G401 (cell line): ENCODE measurements at regions not wholly inside any gene's neighbourhood (a gene's known extent, or its start where the extent isn't known, plus 50 kb on each side); places are given as distances from the start of the nearest gene placed in this dataset.

Source experiments
- DNase-seq: peaks from one replicate; pipeline ENCODE4 v3.0.0-alpha.2; 2015; ENCODE audit warnings: low spot score
- in situ Hi-C: cut with HindIII; loops from 2 replicates; pipeline ENCODE4 v1.10.0; 2016; ENCODE audit warnings: low sequenced_read_pairs, mixed read lengths

GRCh38 chr4:45831692-45832091 lies 292.2 kb downstream of the GABRG1 start:
- in situ Hi-C loops: no loop called here
- no peak for DNase-seq

GRCh38 chr4:45803994-45804393 lies 319.9 kb downstream of the GABRG1 start:
- in situ Hi-C loops: no loop called here
- no peak for DNase-seq

GRCh38 chr4:45795135-45795534 lies 328.7 kb downstream of the GABRG1 start:
- in situ Hi-C loops: no loop called here
- DNase-seq: no peak

GRCh38 chr4:45778514-45778913 lies 345.3 kb downstream of the GABRG1 start:
- no peak for DNase-seq
- in situ Hi-C loops: no loop called here

- no peak for DNase-seq
- in situ Hi-C loops: no loop called here
Measured at GRCh38 chr4:45776146-45776545, 347.7 kb downstream of the GABRG1 start.

GRCh38 chr4:45770958-45771357 lies 352.9 kb downstream of the GABRG1 start:
- in situ Hi-C loops: no loop called here
- no peak for DNase-seq

GRCh38 chr4:45765521-45765920 lies 358.3 kb downstream of the GABRG1 start:
- in situ Hi-C loops: no loop called here
- DNase-seq: no peak

- DNase-seq: no peak
- in situ Hi-C loops: no loop called here
Measured at GRCh38 chr4:45751877-45752530, 371.9 kb downstream of the GABRG1 start.

- no peak for DNase-seq
- in situ Hi-C loops: no loop called here
Measured at GRCh38 chr4:45750721-45751120, 373.1 kb downstream of the GABRG1 start.

GRCh38 chr4:45745741-45746140 lies 378.1 kb downstream of the GABRG1 start:
- in situ Hi-C loops: no loop called here
- no peak for DNase-seq

GRCh38 chr4:45741897-45742296 lies 382.0 kb downstream of the GABRG1 start:
- DNase-seq: no peak
- in situ Hi-C loops: no loop called here

- DNase-seq: no peak
- in situ Hi-C loops: no loop called here
Measured at GRCh38 chr4:45732161-45732560, 391.7 kb downstream of the GABRG1 start.

- DNase-seq: no peak
- in situ Hi-C loops: no loop called here
Measured at GRCh38 chr4:45716093-45716492, 407.8 kb downstream of the GABRG1 start.

GRCh38 chr4:45713996-45714395 lies 409.9 kb downstream of the GABRG1 start:
- in situ Hi-C loops: no loop called here
- DNase-seq: no peak

- in situ Hi-C loops: no loop called here
- DNase-seq: peak; percentile 78
Measured at GRCh38 chr4:45701621-45702020, 422.2 kb downstream of the GABRG1 start.

GRCh38 chr4:45693746-45694145 lies 430.1 kb downstream of the GABRG1 start:
- in situ Hi-C loops: no loop called here

GRCh38 chr4:45692131-45692735 lies 431.6 kb downstream of the GABRG1 start:
- in situ Hi-C loops: no loop called here
- no peak for DNase-seq

More at GRCh38 chr4:45693746-45694145, 430.1 kb downstream of the GABRG1 start:
- no peak for DNase-seq

- DNase-seq: no peak
- in situ Hi-C loops: no loop called here
Measured at GRCh38 chr4:45688341-45688740, 435.5 kb downstream of the GABRG1 start.

- DNase-seq: peak; percentile 53
- in situ Hi-C loops: no loop called here
Measured at GRCh38 chr4:45679411-45679810, 444.4 kb downstream of the GABRG1 start.

- no peak for DNase-seq
- in situ Hi-C loops: no loop called here
Measured at GRCh38 chr4:45668128-45668527, 455.7 kb downstream of the GABRG1 start.

- DNase-seq: peak; percentile 86
- in situ Hi-C loops: no loop called here
Measured at GRCh38 chr4:45663628-45664081, 460.2 kb downstream of the GABRG1 start.
